Keratinocyte (primary cell): ENCODE measurements at regions not wholly inside any gene's neighbourhood (a gene's known extent, or its start where the extent isn't known, plus 50 kb on each side); places are given as distances from the start of the nearest gene placed in this dataset.

Source experiments
- DNase-seq: peaks from one replicate; pipeline ENCODE4 v3.0.0-alpha.2; 2011; ENCODE audit warnings: low read depth, missing footprints, low spot score
- FAIRE-seq: peaks from 2 replicates; lab custom pipeline; 2011; peaks lifted over from hg19 to GRCh38; lab: Jason Lieb, UNC
- H2AFZ ChIP-seq: 2 replicates; pipeline ENCODE4 v1.6.0; 2012; ENCODE audit warnings: low read length, control low read depth, inconsistent platforms; ENCODE audit not compliant: control insufficient read depth
- H3K27ac ChIP-seq: 2 replicates; pipeline ENCODE4 v1.5.1; 2011; ENCODE audit warnings: low read length; ENCODE audit not compliant: control insufficient read depth, insufficient read depth
- H3K27me3 ChIP-seq: 3 replicates; pipeline ENCODE4 v1.6.0; 2011; ENCODE audit warnings: low read length; ENCODE audit not compliant: control insufficient read depth, insufficient read depth; ENCODE audit errors: extremely low read depth
- H3K36me3 ChIP-seq, 2 experiments: 2 replicates in 1 of 2; 3 replicates in 1 of 2; pipeline ENCODE4 v1.5.1; 2011; ENCODE audit warnings: low read length in 2 of 2, mild to moderate bottlenecking in 1 of 2; ENCODE audit not compliant: control insufficient read depth in 2 of 2, insufficient read depth in 2 of 2; ENCODE audit errors: extremely low read depth in 1 of 2
- H3K4me1 ChIP-seq: 3 replicates; pipeline ENCODE4 v1.5.1; 2011; ENCODE audit warnings: low read length; ENCODE audit not compliant: control insufficient read depth, insufficient read depth; ENCODE audit errors: extremely low read depth
- H3K4me2 ChIP-seq: 3 replicates; pipeline ENCODE4 v1.6.0; 2011; ENCODE audit warnings: low read depth, low read length; ENCODE audit not compliant: control insufficient read depth, insufficient read depth; ENCODE audit errors: extremely low read depth
- H3K4me3 ChIP-seq, 3 experiments: fragments of 200-600 bp in 1 of 3; sonication (generic) in 1 of 3; 2 replicates in 2 of 3; 3 replicates in 1 of 3; pipeline ENCODE4 v1.5.1; 2011 to 2016; ENCODE audit warnings: low read length in 3 of 3, mild to moderate bottlenecking in 3 of 3, control low read depth in 2 of 3, inconsistent platforms in 1 of 3, low read depth in 1 of 3, mixed read lengths in 1 of 3, mixed run types in 1 of 3, moderate library complexity in 1 of 3; ENCODE audit not compliant: control insufficient read depth in 2 of 3, insufficient read depth in 2 of 3; ENCODE audit errors: extremely low read depth in 1 of 3
- H3K79me2 ChIP-seq: 2 replicates; pipeline ENCODE4 v1.6.0; 2012; ENCODE audit warnings: low read length; ENCODE audit not compliant: control insufficient read depth, insufficient read depth
- H3K9ac ChIP-seq: 3 replicates; pipeline ENCODE4 v1.6.0; 2011; ENCODE audit warnings: low read length; ENCODE audit not compliant: control insufficient read depth, insufficient read depth; ENCODE audit errors: extremely low read depth
- H3K9me1 ChIP-seq: 3 replicates; pipeline ENCODE4 v1.6.0; 2011; ENCODE audit warnings: low read length; ENCODE audit not compliant: control insufficient read depth, insufficient read depth; ENCODE audit errors: extremely low read depth
- H3K9me3 ChIP-seq: 2 replicates; pipeline ENCODE4 v1.5.1; 2012; ENCODE audit warnings: low read depth, low read length; ENCODE audit not compliant: control insufficient read depth
- H4K20me1 ChIP-seq: 3 replicates; pipeline ENCODE4 v1.6.0; 2011; ENCODE audit warnings: low read length; ENCODE audit not compliant: control insufficient read depth, insufficient read depth; ENCODE audit errors: extremely low read depth
- CTCF ChIP-seq, 3 experiments: IDR thresholded peaks in 1 of 3; conservative IDR thresholded peaks in 1 of 3; optimal IDR thresholded peaks in 1 of 3; 2 replicates in 2 of 3; 3 replicates in 1 of 3; pipeline versions ENCODE3 to v1.5.1; 2011; ENCODE audit warnings: low read length in 3 of 3, mild to moderate bottlenecking in 3 of 3, moderate library complexity in 2 of 3, control low read depth in 1 of 3, inconsistent platforms in 1 of 3; ENCODE audit not compliant: insufficient read depth in 2 of 3; ENCODE audit errors: extremely low read depth in 1 of 3
- EZH2 ChIP-seq: IDR thresholded peaks from one replicate; pipeline ENCODE4 v1.6.1; 2012; ENCODE audit warnings: inconsistent platforms, mild to moderate bottlenecking, low read length, moderate library complexity
- dilution Hi-C: fragments of 300-500 bp; cut with MboI; formaldehyde crosslinking; loops from one replicate; pipeline ENCODE4 v1.7.0; 2020; ENCODE audit warnings: low sequenced_read_pairs; ENCODE audit not compliant: extremely low pct_ligation_motif_present

GRCh38 chr5:113864437-113864836 is 350.9 kb downstream of the YTHDC2 start:
- H3K9me3 ChIP-seq = no peaks in the 10 kb centered on the region
- FAIRE-seq (no peak), DNase-seq (no peak)
- no peaks in the 10 kb centered on the region for H3K27me3 ChIP-seq
- dilution Hi-C loops = no loop called here
- H3K4me3 ChIP-seq = no peak overlapping the region
- H3K79me2 ChIP-seq = no peaks in the 10 kb centered on the region
- H3K4me1 ChIP-seq = no peaks in the 10 kb centered on the region
- no peaks in the 10 kb centered on the region for H4K20me1 ChIP-seq
- no peak overlapping the region for H3K9ac ChIP-seq
- no peak overlapping the region for H3K4me2 ChIP-seq
- H3K9me1 ChIP-seq = no peaks in the 10 kb centered on the region
- H3K36me3 ChIP-seq = no peaks in the 10 kb centered on the region
- no peak overlapping the region for H2AFZ ChIP-seq
- H3K27ac ChIP-seq = no peak overlapping the region
- TF ChIP-seq CTCF (optimal IDR thresholded peaks at IDR 0.05 in 1 of 3, IDR thresholded peaks at IDR 0.05 in 1 of 3, conservative IDR thresholded peaks at IDR 0.05 in 1 of 3; ENCODE audit: extremely low read depth in 1 of 3, insufficient read depth in 2 of 3, low read length in 3 of 3) = no peak
- no peak for TF ChIP-seq EZH2

- H3K9ac ChIP-seq = no peak overlapping the region
- H4K20me1 ChIP-seq = no peaks in the 10 kb centered on the region
- FAIRE-seq = no peak
- H3K79me2 ChIP-seq = no peaks in the 10 kb centered on the region
- H3K4me3 ChIP-seq = no peak overlapping the region
- TF ChIP-seq EZH2 (no peak), CTCF (optimal IDR thresholded peaks at IDR 0.05 in 1 of 3, IDR thresholded peaks at IDR 0.05 in 1 of 3, conservative IDR thresholded peaks at IDR 0.05 in 1 of 3; ENCODE audit: extremely low read depth in 1 of 3, insufficient read depth in 2 of 3, low read length in 3 of 3) (no peak)
- no peak overlapping the region for H2AFZ ChIP-seq
- DNase-seq = no peak
- no peak overlapping the region for H3K4me2 ChIP-seq
- no peaks in the 10 kb centered on the region for H3K9me1 ChIP-seq
- H3K9me3 ChIP-seq = no peaks in the 10 kb centered on the region
- no peaks in the 10 kb centered on the region for H3K4me1 ChIP-seq
- dilution Hi-C loops = no loop called here
- no peaks in the 10 kb centered on the region for H3K36me3 ChIP-seq
- H3K27ac ChIP-seq = no peak overlapping the region
- no peaks in the 10 kb centered on the region for H3K27me3 ChIP-seq
Measured at GRCh38 chr5:113866763-113867162, 353.3 kb downstream of the YTHDC2 start.
